ACHN (cell line): ENCODE measurements at regions not wholly inside any gene's neighbourhood (a gene's known extent, or its start where the extent isn't known, plus 50 kb on each side); places are given as distances from the start of the nearest gene placed in this dataset.

ENCODE experiments used
- DNase-seq: peaks from one replicate; pipeline ENCODE4 v3.0.0-alpha.2; 2015
- in situ Hi-C: cut with HindIII; loops from 2 replicates; pipeline ENCODE4 v1.10.0; 2017; ENCODE audit warnings: low sequenced_read_pairs, low pct_ligation_motif_present, low pct_unique_long_range_greater_than_20kb

DNA sequence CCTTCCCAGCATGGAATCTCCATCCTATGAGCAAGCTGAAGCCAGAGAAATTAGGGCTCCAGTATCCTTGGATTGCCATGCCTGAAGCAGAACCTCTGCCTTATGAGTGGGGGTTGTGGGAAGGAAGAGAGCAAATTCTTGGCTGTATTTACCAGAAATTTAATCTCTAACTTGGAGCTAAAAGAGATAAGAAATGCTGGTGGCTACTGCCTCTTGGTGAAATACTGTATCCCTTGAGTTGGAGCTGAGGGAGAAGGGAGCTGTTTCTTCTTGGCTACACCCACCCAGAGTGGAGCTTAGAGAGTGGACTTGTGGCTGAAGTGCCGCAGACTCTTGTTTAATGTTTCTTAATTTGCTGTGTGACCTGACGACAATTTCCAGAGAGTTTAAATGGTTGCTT, 447.3 kb downstream of the ARHGEF28 start:
- in situ Hi-C loops, result no loop called here
- DNase-seq, result no peak

DNA sequence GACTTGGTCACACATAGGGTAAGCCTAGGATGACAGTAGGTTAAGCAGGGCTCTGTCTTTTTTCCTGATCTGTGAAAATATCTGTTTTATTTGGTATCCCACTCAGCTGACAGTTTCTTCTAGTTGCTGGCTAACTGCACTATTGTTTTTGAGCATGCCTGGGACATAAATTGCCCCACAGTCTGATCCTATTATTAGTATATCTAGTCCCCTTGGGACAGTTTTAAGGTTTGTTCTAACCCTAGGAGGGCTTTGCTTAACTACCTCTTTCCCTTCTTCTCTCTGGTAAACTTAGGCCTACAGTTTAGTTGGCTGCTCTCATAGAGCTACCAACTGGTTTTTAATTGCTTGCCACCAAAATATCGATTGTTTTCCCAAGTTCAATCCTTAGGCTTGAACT, 446.6 kb downstream of the ARHGEF28 start:
- no peak for DNase-seq
- in situ Hi-C loops, result no loop called here

- in situ Hi-C loops, result no loop called here
- no peak for DNase-seq
Measured at GRCh38 chr5:74070766-74071165, 444.8 kb downstream of the ARHGEF28 start.

GRCh38 chr5:74069741-74070140, 443.7 kb downstream of the ARHGEF28 start:
- no peak for DNase-seq
- in situ Hi-C loops, result no loop called here

DNA sequence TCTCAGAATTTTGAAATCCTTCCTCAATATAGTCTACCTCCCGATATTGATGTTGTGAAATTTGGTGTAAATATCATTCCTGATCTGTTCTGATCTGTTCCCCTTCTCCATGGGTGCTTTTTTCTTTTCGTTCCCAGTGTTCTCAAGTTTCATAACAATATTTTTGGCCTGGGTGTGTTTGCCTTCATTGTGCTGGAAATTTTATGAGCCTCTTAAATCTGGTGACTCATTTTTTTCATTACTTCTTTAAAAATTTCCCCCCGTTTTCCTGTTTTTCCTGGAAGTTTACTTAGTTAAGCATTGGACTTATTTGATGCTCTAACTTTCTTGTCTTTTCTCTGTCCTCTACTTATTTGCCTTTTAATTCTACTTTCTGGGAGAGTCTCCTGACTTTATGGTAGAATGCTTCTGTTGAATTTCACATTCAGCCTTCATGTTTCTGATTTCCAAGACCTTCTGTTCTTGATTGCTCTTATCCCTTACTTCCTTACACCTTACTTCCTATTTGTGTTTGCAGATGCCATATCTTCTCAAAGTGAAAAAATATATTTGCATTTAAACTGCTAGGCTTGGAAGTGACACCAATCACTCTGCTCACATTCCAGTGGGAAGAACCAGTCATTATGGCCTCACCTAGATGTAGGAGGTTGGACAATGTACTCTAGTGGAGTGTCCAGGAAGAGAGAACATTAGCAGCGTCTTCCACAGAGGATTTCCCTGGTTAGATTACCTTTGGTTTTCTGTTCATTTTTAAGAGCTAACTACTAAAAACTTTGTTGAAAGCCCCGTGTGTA, 441.9 kb downstream of the ARHGEF28 start:
- in situ Hi-C loops, result no loop called here
- DNase-seq, result no peak

GRCh38 chr5:74064911-74065310, 438.9 kb downstream of the ARHGEF28 start:
- in situ Hi-C loops, result no loop called here

DNA sequence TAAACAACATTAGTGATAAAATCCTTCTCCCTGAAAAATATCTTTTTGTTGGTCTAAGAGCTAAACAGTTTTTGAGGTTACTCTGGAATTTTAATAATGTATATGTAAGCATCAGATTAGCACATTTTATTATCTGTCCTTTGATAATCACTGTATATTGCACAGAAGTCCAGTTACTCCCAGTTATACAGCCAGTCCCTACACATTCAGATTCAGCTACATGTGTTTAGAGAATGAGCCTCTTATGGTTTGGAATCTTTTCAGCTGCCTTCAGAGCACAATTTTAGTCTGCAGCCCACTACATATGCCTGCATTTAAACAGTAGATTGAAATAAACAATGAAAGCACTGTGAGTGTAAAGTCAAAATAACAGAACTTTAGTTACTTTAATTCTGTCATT, 438.2 kb downstream of the ARHGEF28 start:
- no peak for DNase-seq
- in situ Hi-C loops, result no loop called here

More at GRCh38 chr5:74064911-74065310, 438.9 kb downstream of the ARHGEF28 start:
- no peak for DNase-seq

GRCh38 chr5:74063821-74064220, 437.8 kb downstream of the ARHGEF28 start:
- in situ Hi-C loops, result no loop called here
- no peak for DNase-seq

DNA sequence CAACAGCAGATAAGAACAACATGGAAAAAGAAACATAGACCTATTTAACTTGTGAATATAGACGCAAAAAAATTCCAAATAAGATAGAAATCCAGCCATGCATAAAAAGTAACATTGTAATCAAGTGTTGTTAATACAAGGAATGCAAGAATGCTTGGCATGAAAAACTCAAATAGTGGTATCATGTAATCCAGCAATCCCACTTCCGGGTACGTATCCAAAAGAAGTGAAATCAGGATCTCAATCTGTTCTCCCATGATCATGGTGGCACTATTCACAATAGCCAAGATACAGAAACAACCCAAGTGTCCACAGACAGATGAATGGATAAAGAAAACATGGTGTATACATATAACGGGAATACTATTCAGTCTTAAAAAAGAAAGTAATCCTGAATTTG, 437.4 kb downstream of the ARHGEF28 start:
- in situ Hi-C loops, result no loop called here
- no peak for DNase-seq

- DNase-seq, result no peak
- in situ Hi-C loops, result no loop called here
Measured at GRCh38 chr5:74061292-74061691, 435.3 kb downstream of the ARHGEF28 start.

- in situ Hi-C loops, result no loop called here
- DNase-seq, result no peak
Measured at GRCh38 chr5:74059706-74060105, 433.7 kb downstream of the ARHGEF28 start.

GRCh38 chr5:74056789-74057164, 430.8 kb downstream of the ARHGEF28 start:
- in situ Hi-C loops, result no loop called here
- DNase-seq, result peak; percentile 39

- in situ Hi-C loops, result no loop called here
- no peak for DNase-seq
Measured at GRCh38 chr5:74056107-74056788, 430.3 kb downstream of the ARHGEF28 start.

- in situ Hi-C loops, result no loop called here
- no peak for DNase-seq
Measured at GRCh38 chr5:74055486-74056106, 429.6 kb downstream of the ARHGEF28 start.

- in situ Hi-C loops, result no loop called here
Measured at GRCh38 chr5:74054641-74055421, 428.8 kb downstream of the ARHGEF28 start.

GRCh38 chr5:74054139-74054538, 428.1 kb downstream of the ARHGEF28 start:
- in situ Hi-C loops, result no loop called here
- no peak for DNase-seq

More at GRCh38 chr5:74054641-74055421, 428.8 kb downstream of the ARHGEF28 start:
- DNase-seq, result no peak

DNA sequence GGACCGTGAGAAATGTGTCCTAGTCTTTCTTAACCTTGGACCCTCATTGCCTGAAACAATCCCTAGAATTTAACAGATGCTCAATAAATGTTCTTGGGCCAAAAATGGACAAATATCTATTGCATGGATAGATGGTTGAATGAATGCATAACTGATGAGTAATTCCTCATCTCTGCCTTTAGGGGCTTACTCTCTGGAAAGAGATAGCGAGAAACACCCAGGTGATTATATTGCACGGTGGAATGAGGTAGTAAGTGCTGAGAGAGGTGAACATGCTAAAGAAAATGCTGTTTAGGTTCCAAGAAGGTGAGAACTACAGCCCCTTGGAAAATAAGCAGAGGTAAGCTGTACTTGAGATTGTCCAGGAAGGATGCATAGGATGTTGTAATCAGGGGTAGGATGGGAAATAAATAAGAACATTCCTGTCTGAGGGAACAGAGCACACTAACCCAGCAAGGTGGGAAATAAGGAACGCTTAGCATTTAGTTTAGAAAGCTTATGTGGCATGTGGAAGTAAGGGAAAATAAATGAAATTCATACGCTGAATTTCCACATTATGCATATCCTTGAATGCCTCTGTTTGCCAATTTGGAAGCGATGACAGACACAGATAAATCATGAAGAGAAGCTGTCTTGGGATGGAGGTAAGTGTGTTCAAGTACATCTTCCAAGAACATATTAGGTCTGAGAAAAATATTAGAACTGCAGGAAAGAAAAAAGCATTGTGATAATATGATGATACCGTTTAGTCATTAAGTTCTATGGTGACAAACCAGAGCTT, 426.6 kb downstream of the ARHGEF28 start:
- in situ Hi-C loops, result no loop called here

DNA sequence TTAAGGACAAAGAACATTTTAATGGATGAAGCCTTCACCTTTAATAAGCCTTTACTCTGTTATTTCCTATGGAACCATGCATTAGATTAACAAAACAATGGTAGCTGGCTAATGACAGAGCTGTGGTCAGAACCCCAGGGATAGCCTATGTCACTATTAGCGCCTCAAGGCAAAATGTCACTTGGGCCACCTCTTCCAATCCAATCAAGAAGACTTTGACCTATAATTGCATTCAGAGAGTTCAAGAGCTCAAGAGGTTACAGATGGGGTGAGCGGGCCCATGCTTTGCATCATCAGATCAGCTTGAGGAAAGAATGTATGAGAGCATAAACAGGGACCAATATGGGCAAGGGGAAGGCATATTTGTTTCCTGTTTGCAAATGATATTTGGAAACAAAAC, 425.1 kb downstream of the ARHGEF28 start:
- no peak for DNase-seq

More for the DNA sequence above, 426.6 kb downstream of the ARHGEF28 start:
- DNase-seq, result no peak

More for the DNA sequence above, 425.1 kb downstream of the ARHGEF28 start:
- in situ Hi-C loops, result no loop called here
